Posterior vena cava (tissue), 2 donors: ENCODE measurements at regions not wholly inside any gene's neighbourhood (a gene's known extent, or its start where the extent isn't known, plus 50 kb on each side); places are given as distances from the start of the nearest gene placed in this dataset.
"Not testable (repeated sequence)": the region's sequence is repeated elsewhere in the genome, so short reads cannot be mapped to it uniquely, and the experiment has no call there.

Experiments used
- DNase-seq: peaks from one replicate; pipeline ENCODE4 v3.0.0-alpha.2; 2020; ENCODE audit warnings: low spot score
- intact Hi-C, 2 donors: fragments of 100-400 bp; cut with DNase I; formaldehyde crosslinking; loops; one replicate each; pipeline versions ENCODE4 v1.14.1 to v1.14.2; 2022 to 2023
- donor health status: DM: yes; HTN: yes; CAD: no.
- donor health status: DM: yes; HTN: yes; CAD: no.

DNA sequence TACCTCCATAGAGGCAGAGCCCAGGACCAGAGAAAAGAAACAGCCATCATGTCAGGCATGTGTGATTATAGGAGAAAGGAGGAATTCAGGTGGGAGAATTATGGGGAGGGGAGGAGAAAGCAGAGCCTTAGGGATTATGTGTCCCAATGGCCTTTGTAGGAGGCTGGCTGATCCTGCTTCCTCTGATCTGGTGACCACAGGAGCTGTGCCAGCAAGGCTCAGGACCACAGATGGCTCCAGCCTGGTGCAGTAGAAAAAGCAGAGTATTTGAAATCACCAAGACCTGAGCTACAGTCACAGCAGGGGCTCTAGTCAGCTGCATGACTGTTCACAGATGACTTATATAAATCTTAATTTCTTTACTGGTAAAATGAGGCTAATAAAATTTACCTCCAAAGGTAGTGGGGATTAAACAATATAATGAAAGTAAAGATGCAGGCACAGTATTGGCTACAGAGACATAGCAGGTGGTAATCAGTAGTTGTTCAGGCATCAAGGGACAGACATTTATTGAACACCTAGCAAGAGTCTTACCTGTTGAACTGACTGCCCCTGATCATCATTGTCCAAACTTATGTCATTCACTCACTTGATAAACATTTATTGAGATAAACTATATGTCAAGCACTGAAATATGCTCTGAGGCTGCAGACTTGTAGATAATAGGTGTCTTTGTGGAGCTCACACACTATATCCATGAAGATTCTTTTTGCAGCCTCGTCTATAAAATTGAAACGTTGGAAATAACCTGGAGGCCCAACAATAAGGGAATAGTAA, 121.3 kb downstream of the MYCN start:
- DNase-seq: no peak
- intact Hi-C loops: no loop called here

- DNase-seq: no peak
- intact Hi-C loops: no loop called here
Observed at GRCh38 chr2:16060936-16061338, 120.6 kb downstream of the MYCN start.

- intact Hi-C loops: no loop called here
- no peak for DNase-seq
Observed at GRCh38 chr2:16060125-16060935, 120.0 kb downstream of the MYCN start.

DNA sequence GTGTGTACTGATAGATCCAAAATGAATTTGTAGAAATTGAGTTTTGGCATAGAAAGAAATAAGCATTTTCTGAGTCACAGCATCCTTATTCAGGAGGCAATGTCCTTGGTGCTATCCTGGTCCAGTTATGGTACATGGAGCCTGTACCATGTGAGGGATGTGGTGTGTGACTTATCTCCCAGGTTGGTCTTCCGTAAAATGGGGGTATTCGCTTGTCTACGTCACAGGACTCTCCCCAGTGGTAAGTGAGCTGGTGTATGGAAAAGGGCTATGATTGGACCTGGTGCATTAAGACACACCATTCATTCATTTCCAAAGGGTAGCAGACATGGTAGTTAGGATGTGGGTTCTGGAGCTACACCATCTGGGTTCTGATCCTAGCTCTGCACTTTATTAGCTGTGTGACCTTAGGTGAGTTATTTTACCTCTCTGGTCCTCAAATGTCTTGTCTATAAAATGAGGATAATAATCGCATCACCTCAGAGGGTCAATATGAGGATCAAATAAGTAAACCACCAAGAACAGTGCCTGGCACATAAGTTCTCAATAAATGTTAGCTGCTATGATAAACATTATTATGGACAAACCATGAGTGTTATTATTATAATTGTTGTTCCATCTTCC, 119.2 kb downstream of the MYCN start:
- intact Hi-C loops: loop anchor here in 1 of 2 donors (10.0 kb wide), 1 partner anchor 185 kb away; no protein-coding TSS in a partner anchor
- no peak for DNase-seq

- no peak for DNase-seq
- intact Hi-C loops: loop anchor here in 1 of 2 donors (10.0 kb wide), 1 partner anchor 184 kb away; no protein-coding TSS in a partner anchor
Observed at GRCh38 chr2:16058747-16059358, 118.5 kb downstream of the MYCN start.

GRCh38 chr2:16058256-16058655, 117.9 kb downstream of the MYCN start:
- intact Hi-C loops: loop anchor here in 1 of 2 donors (10.0 kb wide), 1 partner anchor 183 kb away; no protein-coding TSS in a partner anchor
- no peak for DNase-seq

DNA sequence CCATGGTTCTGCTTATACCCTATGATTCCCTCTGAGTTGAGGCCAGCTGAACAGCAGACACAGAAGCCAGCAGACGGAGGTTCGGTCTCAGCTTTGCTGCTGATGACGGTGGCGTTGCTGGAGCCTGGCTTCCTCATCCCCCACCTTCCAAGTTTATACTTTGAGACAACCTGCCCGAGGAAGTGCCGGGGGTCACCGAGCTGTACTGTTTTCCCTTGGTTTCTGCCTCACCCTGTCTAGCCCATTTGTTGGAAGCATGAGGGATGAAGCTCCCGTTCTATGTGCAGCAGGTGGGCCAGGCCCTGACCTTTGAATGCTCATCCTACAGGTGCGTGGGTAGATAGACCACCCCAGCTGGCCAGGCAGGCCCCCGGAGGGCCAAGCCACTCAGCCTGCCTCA, 117.3 kb downstream of the MYCN start:
- no peak for DNase-seq
- intact Hi-C loops: loop anchor here in 1 of 2 donors (10.0 kb wide), 1 partner anchor 183 kb away; no protein-coding TSS in a partner anchor

GRCh38 chr2:16055848-16056580, 115.7 kb downstream of the MYCN start:
- intact Hi-C loops: loop anchor here in 1 of 2 donors (10.0 kb wide), 1 partner anchor 181 kb away; no protein-coding TSS in a partner anchor
- DNase-seq: no peak

DNA sequence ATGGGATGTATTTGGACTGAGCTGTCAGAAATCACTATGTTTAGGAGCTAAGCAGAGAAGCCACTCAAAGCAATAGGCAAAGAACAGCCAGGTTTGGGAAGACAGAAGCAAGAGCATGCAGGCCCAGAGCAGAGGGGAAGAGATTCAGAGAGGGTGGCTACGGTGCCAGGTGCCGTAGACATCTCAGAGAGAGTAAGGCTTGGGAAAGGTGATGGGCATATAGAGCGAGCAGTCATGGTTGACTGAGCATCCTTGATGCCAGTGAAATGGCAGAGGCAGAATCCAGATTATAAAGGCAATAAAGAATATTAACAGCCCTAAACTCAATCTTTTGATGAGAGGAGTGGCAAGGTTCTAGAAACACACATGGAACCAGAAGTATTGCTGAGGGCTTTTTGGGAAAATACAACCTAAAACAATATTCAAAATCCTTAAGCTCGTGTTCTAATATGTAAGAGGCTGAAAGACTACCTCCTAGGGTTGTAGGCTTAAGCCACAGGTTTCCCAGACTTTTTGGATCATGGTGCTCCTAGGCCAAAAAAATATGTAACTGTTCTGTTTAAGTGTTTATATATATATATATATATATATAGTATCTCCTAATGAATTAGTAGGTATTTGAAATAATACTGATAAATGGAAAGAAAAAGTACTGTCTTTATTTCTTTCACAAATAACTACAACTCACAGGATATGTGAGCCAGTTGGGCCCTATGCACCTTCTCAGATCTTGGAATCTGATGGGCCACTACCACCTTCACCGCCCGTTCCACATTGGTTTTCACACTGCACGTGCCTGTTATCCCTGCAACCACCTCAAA, 113.3 kb downstream of the MYCN start:
- intact Hi-C loops: loop anchor here in 1 of 2 donors (10.0 kb wide), 1 partner anchor 179 kb away; no protein-coding TSS in a partner anchor
- DNase-seq: no peak

DNA sequence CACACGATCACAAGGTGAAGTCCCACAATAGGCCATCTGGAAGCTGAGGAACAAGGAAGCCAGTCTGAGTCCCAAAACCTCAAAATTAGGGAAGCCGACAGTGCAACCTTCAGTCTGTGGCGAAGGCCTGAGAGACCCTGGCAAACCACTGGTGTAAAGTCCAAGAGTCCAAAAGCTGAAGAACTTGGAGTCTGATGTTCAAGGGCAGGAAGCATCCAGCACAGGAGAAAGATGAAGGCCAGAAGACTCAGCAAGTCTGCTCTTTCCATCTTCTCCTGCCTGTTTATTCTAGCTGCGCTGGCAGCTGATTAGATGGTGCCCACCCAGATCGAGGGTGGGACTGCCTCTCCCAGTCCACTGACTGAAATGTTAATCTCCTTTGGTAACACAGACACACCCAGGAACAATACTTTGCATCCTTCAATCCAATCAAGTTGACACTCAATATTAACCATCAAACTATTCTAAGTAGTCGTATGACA, 112.3 kb downstream of the MYCN start:
- not testable (repeated sequence) for DNase-seq

GRCh38 chr2:16051841-16052564, 111.7 kb downstream of the MYCN start:
- intact Hi-C loops: loop anchor here in 1 of 2 donors (10.0 kb wide), 1 partner anchor 177 kb away; no protein-coding TSS in a partner anchor
- DNase-seq: no peak

More for the DNA sequence above, 112.3 kb downstream of the MYCN start:
- intact Hi-C loops: loop anchor here in 1 of 2 donors (10.0 kb wide), 1 partner anchor 178 kb away; no protein-coding TSS in a partner anchor

GRCh38 chr2:16050908-16051489, 110.6 kb downstream of the MYCN start:
- intact Hi-C loops: loop anchor here in 1 of 2 donors (10.0 kb wide), 1 partner anchor 176 kb away; no protein-coding TSS in a partner anchor
- DNase-seq: no peak

DNA sequence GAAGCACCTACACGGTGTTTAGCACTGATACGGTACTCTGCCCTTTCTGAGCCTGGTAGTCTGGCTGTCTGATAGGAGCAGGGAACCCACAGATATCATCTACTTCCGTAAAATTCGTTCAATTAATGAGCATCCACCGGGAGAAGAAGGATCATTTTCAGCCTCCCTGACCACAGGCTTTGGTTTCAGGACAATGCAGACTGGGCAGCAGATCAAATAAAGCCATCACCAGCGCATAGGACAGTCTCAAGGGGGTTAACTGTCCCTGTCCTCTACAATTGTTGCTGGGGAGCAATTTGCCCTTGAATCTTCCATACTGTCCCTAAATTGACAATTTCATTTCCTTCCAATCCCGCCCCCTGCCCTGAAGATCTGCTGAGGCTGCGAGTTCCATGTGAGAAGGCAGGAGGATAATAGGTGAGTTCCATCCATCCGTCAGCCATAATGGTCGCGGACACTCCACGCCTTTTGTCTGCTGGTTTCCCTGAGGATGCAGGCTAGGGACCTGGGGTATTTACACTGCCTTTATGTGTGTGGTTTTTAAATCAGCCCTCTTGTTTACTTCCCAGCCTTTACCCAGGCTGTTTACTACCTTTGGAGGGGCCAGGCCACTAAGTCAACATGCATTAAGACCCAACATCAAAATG, 110.0 kb downstream of the MYCN start:
- DNase-seq: no peak
- intact Hi-C loops: loop anchor here in 1 of 2 donors (10.0 kb wide), 1 partner anchor 176 kb away; no protein-coding TSS in a partner anchor

DNA sequence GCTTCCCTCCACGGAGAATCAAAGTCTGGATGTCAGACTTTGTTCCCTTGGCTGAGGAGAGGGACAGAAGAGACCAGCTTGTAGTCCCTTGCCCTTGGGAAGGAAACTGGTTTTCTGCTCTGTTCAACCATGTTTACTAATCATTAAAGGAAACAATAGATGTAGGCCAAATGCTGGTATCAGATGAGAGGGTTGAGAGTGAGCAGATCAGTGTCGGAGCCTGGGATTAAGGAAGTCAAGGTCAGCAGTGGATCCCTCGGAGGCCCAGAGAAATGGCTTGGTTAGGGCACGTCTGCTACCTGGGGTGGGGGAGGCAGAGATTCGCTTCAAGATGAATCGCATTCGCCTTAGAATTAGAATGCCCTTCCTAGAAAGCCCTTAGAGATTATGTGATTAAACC, 109.1 kb downstream of the MYCN start:
- intact Hi-C loops: no loop called here
- no peak for DNase-seq

GRCh38 chr2:16048466-16048865, 108.1 kb downstream of the MYCN start:
- no peak for DNase-seq
- intact Hi-C loops: no loop called here

DNA sequence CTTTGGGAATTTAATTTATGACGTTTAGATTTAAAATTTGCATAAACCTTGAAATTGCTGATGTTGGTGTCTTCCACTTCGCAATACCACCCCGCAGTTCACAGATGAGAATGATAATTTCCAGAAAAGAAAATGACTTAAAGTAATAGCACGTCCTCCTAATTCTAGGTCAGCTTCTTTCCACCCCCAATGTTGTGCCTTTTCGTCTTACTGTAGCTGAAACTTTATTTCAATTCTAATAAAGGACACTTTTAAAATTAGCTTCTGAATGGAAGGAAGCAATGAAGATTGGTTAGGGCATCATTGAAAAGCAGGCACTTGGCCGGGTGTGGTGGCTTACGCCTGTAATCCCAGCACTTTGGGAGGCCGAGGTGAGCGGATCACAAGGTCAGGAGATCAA, 107.4 kb downstream of the MYCN start:
- intact Hi-C loops: no loop called here
- DNase-seq: no peak
